Left lung (tissue), 4 donors: ENCODE measurements at regions not wholly inside any gene's neighbourhood (a gene's known extent, or its start where the extent isn't known, plus 50 kb on each side); places are given as distances from the start of the nearest gene placed in this dataset.

Experiments
- ATAC-seq: fragments of 200-7000 bp; cut with Tn5 transposase; one replicate; pipeline ENCODE4 v1.9.1; 2020; ENCODE audit warnings: moderate library complexity
- DNase-seq, 4 donors: peaks; one replicate each; pipeline ENCODE4 v3.0.0-alpha.2; 2013 to 2020
- H3K27ac ChIP-seq, 2 donors: fragments of 200-600 bp; sonication (generic) in 1 of 2; one replicate each; pipeline versions ENCODE4 v1.5.0 to v1.8.0; 2020 to 2021
- H3K27me3 ChIP-seq, 2 donors: fragments of 200-600 bp; sonication (generic) in 1 of 2; one replicate each; pipeline versions ENCODE4 v1.5.0 to v1.8.0; 2020 to 2021
- H3K36me3 ChIP-seq, 2 donors: fragments of 200-600 bp; sonication (generic) in 1 of 2; one replicate each; pipeline versions ENCODE4 v1.5.0 to v1.8.0; 2020 to 2021
- H3K4me1 ChIP-seq, 2 donors: fragments of 200-600 bp; one replicate each; pipeline ENCODE4 v1.8.0; 2021
- H3K4me3 ChIP-seq, 2 donors: fragments of 200-600 bp; sonication (generic) in 1 of 2; one replicate each; pipeline versions ENCODE4 v1.5.0 to v1.8.0; 2020 to 2021; ENCODE audit warnings: mild to moderate bottlenecking in 1 of 2
- H3K9me3 ChIP-seq, 2 donors: fragments of 200-600 bp; sonication (generic) in 1 of 2; one replicate each; pipeline versions ENCODE4 v1.5.0 to v1.8.0; 2020 to 2021
- CTCF ChIP-seq, 2 donors: fragments of 200-600 bp; sonication (generic) in 1 of 2; IDR thresholded peaks; one replicate each; pipeline versions ENCODE4 v1.5.0 to v1.8.0; 2021; ENCODE audit warnings: antibody characterized with exemption in 2 of 2
- intact Hi-C, 2 donors: fragments of 100-400 bp; cut with DNase I; formaldehyde crosslinking; loops; one replicate each; pipeline versions ENCODE4 v1.11.2 to v1.14.2; 2022
- donor health status: DM: no; HTN: yes; CAD: no.
- donor health status: DM: no; HTN: no; CAD: no.

GRCh38 chr5:81854915-81855314, 104.0 kb upstream of the SSBP2 start:
- H3K27ac ChIP-seq: no peak overlapping the region
- H3K9me3 ChIP-seq: no peaks in the 10 kb centered on the region
- no peak for TF ChIP-seq CTCF (IDR thresholded peaks at IDR 0.05)
- H3K27me3 ChIP-seq: no peaks in the 10 kb centered on the region
- H3K36me3 ChIP-seq: no peaks in the 10 kb centered on the region
- DNase-seq (no peak), ATAC-seq (no peak)
- intact Hi-C loops: loop anchor here (5.0 kb wide), 1 partner anchor 103 kb away; the partner anchor contains the start of gene SSBP2 (in 2 of the 2)
- peaks cover 11 to 32% of the 10 kb centered on the region in 2 donors for H3K4me1 ChIP-seq
- H3K4me3 ChIP-seq: no peak overlapping the region

- Histone ChIP-seq H3K9me3 (no peaks in the 10 kb centered on the region), H3K4me1 (peaks cover 11 to 35% of the 10 kb centered on the region in 2 donors), H3K36me3 (no peaks in the 10 kb centered on the region), H3K27ac (no peak overlapping the region), H3K4me3 (no peak overlapping the region), H3K27me3 (no peaks in the 10 kb centered on the region)
- intact Hi-C loops: loop anchor here (5.0 kb wide), 1 partner anchor 102 kb away; the partner anchor contains the start of gene SSBP2 (in 2 of the 2)
- peak; percentile 11 to 17 for TF ChIP-seq CTCF (IDR thresholded peaks at IDR 0.05)
- DNase-seq (no peak), ATAC-seq (no peak)
These were observed 103.6 kb upstream of the SSBP2 start for GRCh38 chr5:81854485-81854884.

- Histone ChIP-seq H3K27ac (peak overlapping the region in 1 of 2 donors; percentile 95), H3K27me3 (no peaks in the 10 kb centered on the region), H3K4me1 (peaks cover 11 to 35% of the 10 kb centered on the region in 2 donors), H3K9me3 (no peaks in the 10 kb centered on the region), H3K36me3 (no peaks in the 10 kb centered on the region), H3K4me3 (no peak overlapping the region)
- intact Hi-C loops: loop anchor here (5.0 kb wide), 1 partner anchor 101 kb away; the partner anchor contains the start of gene SSBP2 (in 2 of the 2)
- DNase-seq (no peak), ATAC-seq (no peak)
- no peak for TF ChIP-seq CTCF (IDR thresholded peaks at IDR 0.05)
These were observed 102.1 kb upstream of the SSBP2 start for GRCh38 chr5:81853030-81853357.

DNA sequence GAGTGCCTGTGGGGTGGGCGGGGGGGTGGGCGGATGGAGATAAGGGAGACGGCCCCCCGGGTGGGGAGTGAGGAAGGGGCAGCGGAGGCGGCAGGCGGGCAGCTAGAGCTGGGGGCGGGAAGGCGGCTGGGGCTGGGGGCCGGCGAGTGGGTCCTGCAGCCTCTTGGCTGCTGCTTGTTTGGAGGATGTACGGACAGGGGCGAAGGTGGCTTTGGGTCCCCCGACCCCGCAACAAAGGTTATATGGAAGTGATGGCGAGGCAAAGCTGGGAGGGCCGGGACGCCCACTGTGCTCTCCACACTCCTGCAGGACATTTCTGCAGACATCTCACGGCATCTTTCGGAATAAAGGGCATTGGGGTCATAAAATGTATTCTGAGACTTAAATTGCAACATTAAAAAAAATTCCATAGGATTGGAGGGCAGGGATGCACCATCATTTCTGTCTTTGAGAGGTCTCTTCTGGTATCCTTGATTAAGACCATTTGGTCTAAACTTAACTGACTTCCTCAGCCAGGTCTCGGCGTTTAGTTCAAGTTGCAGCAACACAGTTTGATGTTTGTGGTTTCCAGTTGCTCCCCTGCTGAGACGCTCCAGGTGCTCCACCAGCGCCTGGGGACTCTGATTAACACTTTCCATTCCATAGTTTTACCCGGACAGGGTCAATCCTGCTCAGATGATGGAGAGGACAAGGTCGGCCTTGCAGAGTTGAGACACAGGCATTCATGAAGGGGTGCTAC, 101.6 kb upstream of the SSBP2 start:
- Histone ChIP-seq H3K36me3 (no peaks in the 10 kb centered on the region), H3K4me1 (peaks cover 11 to 31% of the 10 kb centered on the region in 2 donors), H3K4me3 (peak overlapping the region; percentile 45 to 47), H3K27me3 (no peaks in the 10 kb centered on the region), H3K9me3 (no peaks in the 10 kb centered on the region), H3K27ac (peak overlapping the region; percentile 93 to 95)
- DNase-seq (peak in 2 of 4 donors; percentile 26 to 86), ATAC-seq (peak; percentile 21)
- no peak for TF ChIP-seq CTCF (IDR thresholded peaks at IDR 0.05)
- intact Hi-C loops: loop anchor here (5.0 kb wide), 1 partner anchor 100 kb away; the partner anchor contains the start of gene SSBP2 (in 2 of the 2)

- intact Hi-C loops: loop anchor here (5.0 kb wide), 1 partner anchor 99 kb away; the partner anchor contains the start of gene SSBP2 (in 2 of the 2)
- Histone ChIP-seq H3K27me3 (no peaks in the 10 kb centered on the region), H3K36me3 (no peaks in the 10 kb centered on the region), H3K27ac (peak overlapping the region; percentile 93 to 95), H3K4me3 (peak overlapping the region; percentile 45 to 47), H3K4me1 (peaks cover 11 to 25% of the 10 kb centered on the region in 2 donors), H3K9me3 (no peaks in the 10 kb centered on the region)
- peak; percentile 97 for ATAC-seq
- DNase-seq: peak; percentile 96 to 99 (median 98)
- no peak for TF ChIP-seq CTCF (IDR thresholded peaks at IDR 0.05)
These were observed 100.7 kb upstream of the SSBP2 start for GRCh38 chr5:81851481-81852178.
